ENCODE measurements at regions not wholly inside any gene's neighbourhood (a gene's known extent, or its start where the extent isn't known, plus 50 kb on each side); places are given as distances from the start of the nearest gene placed in this dataset.

- Histone ChIP-seq H3K4me3 (ENCODE audit: insufficient read depth, low read depth, low read length) (no peak overlapping the region), H3K36me3 (replicated peaks; ENCODE audit: control insufficient read depth, insufficient read depth, low read length) (no peaks in the 10 kb centered on the region), H3K27me3 (ENCODE audit: control insufficient read depth, insufficient read depth, low read length) (no peaks in the 10 kb centered on the region)
- no peak for DNase-seq
Observed at GRCh38 chr6:51369485-51369884, 550.8 kb downstream of the TFAP2B start.

- H3K36me3 ChIP-seq (replicated peaks; ENCODE audit: control insufficient read depth, insufficient read depth, low read length), result no peaks in the 10 kb centered on the region
- H3K27me3 ChIP-seq (ENCODE audit: control insufficient read depth, insufficient read depth, low read length), result no peaks in the 10 kb centered on the region
- no peak for DNase-seq
- no peak overlapping the region for H3K4me3 ChIP-seq (ENCODE audit: insufficient read depth, low read depth, low read length)
Observed at GRCh38 chr6:51382847-51383246, 564.2 kb downstream of the TFAP2B start.

GRCh38 chr6:51384736-51385135, 566.1 kb downstream of the TFAP2B start:
- no peak for DNase-seq
- Histone ChIP-seq H3K27me3 (ENCODE audit: control insufficient read depth, insufficient read depth, low read length) (no peaks in the 10 kb centered on the region), H3K4me3 (ENCODE audit: insufficient read depth, low read depth, low read length) (no peak overlapping the region), H3K36me3 (replicated peaks; ENCODE audit: control insufficient read depth, insufficient read depth, low read length) (no peaks in the 10 kb centered on the region)

- Histone ChIP-seq H3K4me3 (ENCODE audit: insufficient read depth, low read depth, low read length) (no peak overlapping the region), H3K36me3 (replicated peaks; ENCODE audit: control insufficient read depth, insufficient read depth, low read length) (no peaks in the 10 kb centered on the region), H3K27me3 (ENCODE audit: control insufficient read depth, insufficient read depth, low read length) (no peaks in the 10 kb centered on the region)
- DNase-seq, result no peak
Observed at GRCh38 chr6:51386347-51386836, 567.7 kb downstream of the TFAP2B start.

- H3K27me3 ChIP-seq (ENCODE audit: control insufficient read depth, insufficient read depth, low read length), result no peaks in the 10 kb centered on the region
- no peaks in the 10 kb centered on the region for H3K36me3 ChIP-seq (replicated peaks; ENCODE audit: control insufficient read depth, insufficient read depth, low read length)
- H3K4me3 ChIP-seq (ENCODE audit: insufficient read depth, low read depth, low read length), result no peak overlapping the region
- no peak for DNase-seq
Observed at GRCh38 chr6:51387907-51388306, 569.2 kb downstream of the TFAP2B start.

GRCh38 chr6:51394061-51394460, 575.4 kb downstream of the TFAP2B start:
- H3K36me3 ChIP-seq (replicated peaks; ENCODE audit: control insufficient read depth, insufficient read depth, low read length), result no peaks in the 10 kb centered on the region
- H3K27me3 ChIP-seq (ENCODE audit: control insufficient read depth, insufficient read depth, low read length), result no peaks in the 10 kb centered on the region
- DNase-seq, result no peak
- H3K4me3 ChIP-seq (ENCODE audit: insufficient read depth, low read depth, low read length), result no peak overlapping the region

GRCh38 chr6:51396583-51396982, 577.9 kb downstream of the TFAP2B start:
- DNase-seq, result no peak
- H3K36me3 ChIP-seq (replicated peaks; ENCODE audit: control insufficient read depth, insufficient read depth, low read length), result no peaks in the 10 kb centered on the region
- H3K4me3 ChIP-seq (ENCODE audit: insufficient read depth, low read depth, low read length), result no peak overlapping the region
- no peaks in the 10 kb centered on the region for H3K27me3 ChIP-seq (ENCODE audit: control insufficient read depth, insufficient read depth, low read length)

GRCh38 chr6:51398064-51398705, 579.5 kb downstream of the TFAP2B start:
- Histone ChIP-seq H3K4me3 (ENCODE audit: insufficient read depth, low read depth, low read length) (no peak overlapping the region), H3K27me3 (ENCODE audit: control insufficient read depth, insufficient read depth, low read length) (no peaks in the 10 kb centered on the region), H3K36me3 (replicated peaks; ENCODE audit: control insufficient read depth, insufficient read depth, low read length) (no peaks in the 10 kb centered on the region)
- no peak for DNase-seq

- no peak for DNase-seq
- Histone ChIP-seq H3K4me3 (ENCODE audit: insufficient read depth, low read depth, low read length) (no peak overlapping the region), H3K27me3 (ENCODE audit: control insufficient read depth, insufficient read depth, low read length) (no peaks in the 10 kb centered on the region), H3K36me3 (replicated peaks; ENCODE audit: control insufficient read depth, insufficient read depth, low read length) (no peaks in the 10 kb centered on the region)
Observed at GRCh38 chr6:51398793-51399192, 580.1 kb downstream of the TFAP2B start.

GRCh38 chr6:51410453-51410852, 591.8 kb downstream of the TFAP2B start:
- Histone ChIP-seq H3K27me3 (ENCODE audit: control insufficient read depth, insufficient read depth, low read length) (no peaks in the 10 kb centered on the region), H3K36me3 (replicated peaks; ENCODE audit: control insufficient read depth, insufficient read depth, low read length) (no peaks in the 10 kb centered on the region), H3K4me3 (ENCODE audit: insufficient read depth, low read depth, low read length) (no peak overlapping the region)
- peak; percentile 5 for DNase-seq

GRCh38 chr6:51411496-51412125, 592.9 kb downstream of the TFAP2B start:
- no peaks in the 10 kb centered on the region for H3K27me3 ChIP-seq (ENCODE audit: control insufficient read depth, insufficient read depth, low read length)
- H3K4me3 ChIP-seq (ENCODE audit: insufficient read depth, low read depth, low read length), result no peak overlapping the region
- H3K36me3 ChIP-seq (replicated peaks; ENCODE audit: control insufficient read depth, insufficient read depth, low read length), result no peaks in the 10 kb centered on the region
- no peak for DNase-seq

- DNase-seq, result no peak
Observed at GRCh38 chr6:51414361-51414760, 595.7 kb downstream of the TFAP2B start.

GRCh38 chr6:51415501-51415900, 596.8 kb downstream of the TFAP2B start:
- Histone ChIP-seq H3K27me3 (ENCODE audit: control insufficient read depth, insufficient read depth, low read length) (no peaks in the 10 kb centered on the region), H3K4me3 (ENCODE audit: insufficient read depth, low read depth, low read length) (no peak overlapping the region)

More at GRCh38 chr6:51414361-51414760, 595.7 kb downstream of the TFAP2B start:
- no peaks in the 10 kb centered on the region for H3K36me3 ChIP-seq (replicated peaks; ENCODE audit: control insufficient read depth, insufficient read depth, low read length)
- no peak overlapping the region for H3K4me3 ChIP-seq (ENCODE audit: insufficient read depth, low read depth, low read length)
- H3K27me3 ChIP-seq (ENCODE audit: control insufficient read depth, insufficient read depth, low read length), result no peaks in the 10 kb centered on the region

GRCh38 chr6:51429017-51429712, 610.5 kb downstream of the TFAP2B start:
- no peak for DNase-seq
- Histone ChIP-seq H3K4me3 (ENCODE audit: insufficient read depth, low read depth, low read length) (no peak overlapping the region), H3K36me3 (replicated peaks; ENCODE audit: control insufficient read depth, insufficient read depth, low read length) (no peaks in the 10 kb centered on the region), H3K27me3 (ENCODE audit: control insufficient read depth, insufficient read depth, low read length) (no peaks in the 10 kb centered on the region)

More at GRCh38 chr6:51415501-51415900, 596.8 kb downstream of the TFAP2B start:
- DNase-seq, result no peak
- no peaks in the 10 kb centered on the region for H3K36me3 ChIP-seq (replicated peaks; ENCODE audit: control insufficient read depth, insufficient read depth, low read length)

GRCh38 chr6:51430589-51430988, 611.9 kb downstream of the TFAP2B start:
- Histone ChIP-seq H3K4me3 (ENCODE audit: insufficient read depth, low read depth, low read length) (no peak overlapping the region), H3K36me3 (replicated peaks; ENCODE audit: control insufficient read depth, insufficient read depth, low read length) (no peaks in the 10 kb centered on the region), H3K27me3 (ENCODE audit: control insufficient read depth, insufficient read depth, low read length) (no peaks in the 10 kb centered on the region)
- DNase-seq, result no peak
